ENCODE measurements at regions not wholly inside any gene's neighbourhood (a gene's known extent, or its start where the extent isn't known, plus 50 kb on each side); places are given as distances from the start of the nearest gene placed in this dataset.

DNA sequence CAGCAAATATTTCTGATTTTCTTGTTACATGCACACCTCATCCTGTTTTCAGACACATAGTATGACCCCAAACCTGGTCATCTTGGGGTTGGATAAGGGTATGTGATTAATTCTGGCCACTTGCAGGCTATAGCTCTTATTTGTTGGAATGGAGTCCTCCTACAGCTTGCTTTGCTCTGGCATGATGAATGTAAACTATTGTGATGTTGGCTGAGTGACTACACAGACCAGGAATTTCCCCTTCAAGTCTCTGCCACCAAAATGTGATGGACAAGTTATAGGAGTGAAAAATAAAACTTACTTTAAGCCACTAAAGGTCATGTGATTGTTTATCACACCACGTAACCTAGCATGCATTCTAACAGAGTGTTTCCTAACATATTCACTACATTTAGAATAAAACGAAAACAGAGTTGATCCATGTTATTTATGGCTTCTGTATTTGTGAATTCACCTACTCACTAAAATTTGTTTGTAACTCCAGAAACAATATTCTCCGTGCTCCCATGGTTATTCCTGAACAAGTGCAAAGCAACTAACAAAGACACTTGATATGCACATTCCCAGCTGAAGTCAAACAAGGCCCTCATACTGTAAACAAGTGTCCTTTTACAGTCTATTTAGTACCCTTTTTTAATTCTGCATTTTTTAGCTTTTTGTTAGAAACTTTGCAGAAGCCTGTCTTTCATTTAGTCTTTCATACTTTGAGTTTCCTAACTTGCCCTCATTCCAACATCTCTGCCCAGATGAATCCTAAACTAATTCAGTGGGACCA is 599.2 kb upstream of the PCDH15 start:
- no peak overlapping the region for H3K4me3 ChIP-seq (replicated peaks in 1 of 2; ENCODE audit: low read depth in 2 of 2, low read length in 2 of 2)
- DNase-seq (ENCODE audit: low read depth in 2 of 2): peak in 1 of 2 donors; percentile 1
- TF ChIP-seq, protein P1, sequence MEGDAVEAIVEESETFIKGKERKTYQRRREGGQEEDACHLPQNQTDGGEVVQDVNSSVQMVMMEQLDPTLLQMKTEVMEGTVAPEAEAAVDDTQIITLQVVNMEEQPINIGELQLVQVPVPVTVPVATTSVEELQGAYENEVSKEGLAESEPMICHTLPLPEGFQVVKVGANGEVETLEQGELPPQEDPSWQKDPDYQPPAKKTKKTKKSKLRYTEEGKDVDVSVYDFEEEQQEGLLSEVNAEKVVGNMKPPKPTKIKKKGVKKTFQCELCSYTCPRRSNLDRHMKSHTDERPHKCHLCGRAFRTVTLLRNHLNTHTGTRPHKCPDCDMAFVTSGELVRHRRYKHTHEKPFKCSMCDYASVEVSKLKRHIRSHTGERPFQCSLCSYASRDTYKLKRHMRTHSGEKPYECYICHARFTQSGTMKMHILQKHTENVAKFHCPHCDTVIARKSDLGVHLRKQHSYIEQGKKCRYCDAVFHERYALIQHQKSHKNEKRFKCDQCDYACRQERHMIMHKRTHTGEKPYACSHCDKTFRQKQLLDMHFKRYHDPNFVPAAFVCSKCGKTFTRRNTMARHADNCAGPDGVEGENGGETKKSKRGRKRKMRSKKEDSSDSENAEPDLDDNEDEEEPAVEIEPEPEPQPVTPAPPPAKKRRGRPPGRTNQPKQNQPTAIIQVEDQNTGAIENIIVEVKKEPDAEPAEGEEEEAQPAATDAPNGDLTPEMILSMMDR (IDR thresholded peaks at IDR 0.05; ENCODE audit: low read depth, low read length): no peak

- no peak for DNase-seq (ENCODE audit: low read depth in 2 of 2)
- TF ChIP-seq, protein P1 (IDR thresholded peaks at IDR 0.05; ENCODE audit: low read depth, low read length): no peak
- no peak overlapping the region for H3K4me3 ChIP-seq (replicated peaks in 1 of 2; ENCODE audit: low read depth in 2 of 2, low read length in 2 of 2)
These were observed 597.5 kb upstream of the PCDH15 start for GRCh38 chr10:55398497-55398882.

- no peak for DNase-seq (ENCODE audit: low read depth in 2 of 2)
These were observed 596.9 kb upstream of the PCDH15 start for GRCh38 chr10:55397777-55398496.

DNA sequence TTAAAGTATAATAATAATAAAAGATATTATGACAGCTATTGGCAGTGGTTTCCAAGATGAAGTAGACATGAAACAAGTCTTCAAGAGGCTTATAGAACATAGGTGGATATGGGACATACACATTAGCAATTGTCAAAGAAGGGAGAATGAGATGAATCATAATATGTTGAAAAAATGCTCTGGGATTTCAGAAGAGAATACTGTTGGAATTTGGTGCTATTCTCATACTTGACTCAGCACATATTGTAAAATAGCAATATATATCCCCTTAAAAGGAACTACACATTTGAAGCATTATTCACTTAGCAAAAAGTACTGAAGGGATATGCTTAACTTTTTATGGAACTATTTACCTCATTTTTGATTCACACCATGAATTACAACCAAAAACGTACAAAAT is 577.2 kb upstream of the PCDH15 start:
- no peak for DNase-seq (ENCODE audit: low read depth in 2 of 2)
- TF ChIP-seq, protein P1 (IDR thresholded peaks at IDR 0.05; ENCODE audit: low read depth, low read length): no peak
- H3K4me3 ChIP-seq (replicated peaks in 1 of 2; ENCODE audit: low read depth in 2 of 2, low read length in 2 of 2): no peak overlapping the region

More at GRCh38 chr10:55397777-55398496, 596.9 kb upstream of the PCDH15 start:
- H3K4me3 ChIP-seq (replicated peaks in 1 of 2; ENCODE audit: low read depth in 2 of 2, low read length in 2 of 2): no peak overlapping the region
- TF ChIP-seq, protein P1 (IDR thresholded peaks at IDR 0.05; ENCODE audit: low read depth, low read length): no peak

DNA sequence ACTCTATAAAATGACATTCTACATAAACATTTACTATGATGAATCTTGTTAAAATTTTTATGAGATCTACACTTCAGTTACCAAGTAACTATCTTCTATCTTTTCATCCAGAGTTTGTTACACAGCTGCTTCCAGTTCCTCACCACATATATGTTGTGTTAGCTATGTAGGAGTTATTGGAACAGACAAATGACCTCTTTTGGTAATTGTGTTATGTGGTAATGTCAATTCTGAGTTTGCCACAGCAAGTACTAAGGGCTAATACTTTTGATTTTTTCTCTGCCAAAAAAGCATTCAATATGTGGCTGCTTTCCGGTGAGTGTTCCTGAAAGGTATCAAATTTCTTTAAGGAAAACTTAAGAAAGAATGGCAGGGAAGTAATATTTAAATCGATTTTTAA is 573.9 kb upstream of the PCDH15 start:
- TF ChIP-seq, protein P1 (IDR thresholded peaks at IDR 0.05; ENCODE audit: low read depth, low read length): no peak
- peak; percentile 1 to 4 for DNase-seq (ENCODE audit: low read depth in 2 of 2)
- H3K4me3 ChIP-seq (replicated peaks in 1 of 2; ENCODE audit: low read depth in 2 of 2, low read length in 2 of 2): no peak overlapping the region

DNA sequence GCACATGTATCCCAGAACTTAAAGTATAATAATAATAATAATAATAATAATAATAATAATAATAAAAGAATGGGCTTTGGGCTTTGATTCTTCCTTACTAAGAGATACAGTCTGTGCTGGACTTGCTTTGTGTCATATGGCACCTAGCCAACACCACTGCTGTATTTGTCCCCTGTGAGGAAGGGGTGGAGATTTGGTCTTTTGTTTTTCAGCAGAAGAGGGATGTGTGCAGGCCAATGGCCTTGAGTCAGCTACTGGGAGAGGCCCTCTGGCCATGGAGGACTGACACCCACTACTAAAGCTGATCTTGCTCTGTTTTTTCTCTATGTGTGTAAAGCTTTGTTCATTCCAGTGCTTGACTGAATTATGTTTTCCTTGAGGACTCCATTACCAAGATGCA is 573.0 kb upstream of the PCDH15 start:
- TF ChIP-seq, protein P1 (IDR thresholded peaks at IDR 0.05; ENCODE audit: low read depth, low read length): no peak
- no peak overlapping the region for H3K4me3 ChIP-seq (replicated peaks in 1 of 2; ENCODE audit: low read depth in 2 of 2, low read length in 2 of 2)
- peak in 1 of 2 donors; percentile 9 for DNase-seq (ENCODE audit: low read depth in 2 of 2)

Data from cardiac fibroblast (primary cell).